HepG2 (cell line): ENCODE measurements at regions not wholly inside any gene's neighbourhood (a gene's known extent, or its start where the extent isn't known, plus 50 kb on each side); places are given as distances from the start of the nearest gene placed in this dataset.

ENCODE experiments used
- ATAC-seq: fragments of 200-7000 bp; cut with Tn5 transposase; 3 replicates; pipeline ENCODE4 v1.9.1; 2020; ENCODE audit warnings: mild to moderate bottlenecking, moderate library complexity
- BruUV-seq: library from RNA; stranded (reverse); fragments of 400-500 nt; replicated peaks from 2 replicates; lab custom pipeline; 2021; lab: Mats Ljungman, UMichigan
- CTCF ChIA-PET: fragments of 300-600 bp; formaldehyde crosslinking; extraction: SDS; loops from one replicate; lab custom pipeline; 2021; ENCODE audit warnings: low total read pairs, inconsistent platforms, low intra/inter-chr PET ratio; lab: Yijun Ruan, JAX
- POLR2A ChIA-PET: fragments of 350-600 bp; sonication (Branson Sonifier 250); formaldehyde crosslinking; loops from one replicate; lab custom pipeline; 2020; ENCODE audit warnings: antibody characterized with exemption, inconsistent platforms; lab: Yijun Ruan, JAX
- DNase-seq: peaks from one replicate; pipeline ENCODE4 v3.0.0-alpha.2; 2015; ENCODE audit warnings: low spot score
- FAIRE-seq: peaks from 3 replicates; lab custom pipeline; 2011; peaks lifted over from hg19 to GRCh38; lab: Jason Lieb, UNC
- H2AFZ ChIP-seq: one replicate; pipeline ENCODE4 v1.6.1; 2011; ENCODE audit warnings: low read length, inconsistent platforms
- H3K27ac ChIP-seq: fragments of 300-600 bp; 3 replicates; pipeline ENCODE4 v1.8.0; 2011; ENCODE audit warnings: mixed run types, mild to moderate bottlenecking, mixed read lengths, low read length, inconsistent platforms; ENCODE audit not compliant: insufficient read depth; ENCODE audit errors: extremely low read length
- H3K27me3 ChIP-seq, 2 experiments: fragments of 200-600 bp in 1 of 2; 2 replicates in 1 of 2; 3 replicates in 1 of 2; pipeline versions ENCODE4 v1.6.0 to v1.8.0; 2011; ENCODE audit warnings: low read length in 2 of 2, mild to moderate bottlenecking in 2 of 2, moderate library complexity in 2 of 2, inconsistent platforms in 1 of 2; ENCODE audit not compliant: insufficient read depth in 2 of 2, control insufficient read depth in 1 of 2
- H3K36me3 ChIP-seq, 2 experiments: fragments of 200-600 bp in 1 of 2; replicated peaks in 1 of 2; 2 replicates in 1 of 2; 3 replicates in 1 of 2; pipeline versions ENCODE4 v1.5.1 to v1.8.0; 2011; ENCODE audit warnings: low read length in 2 of 2, inconsistent platforms in 1 of 2; ENCODE audit not compliant: insufficient read depth in 2 of 2, control insufficient read depth in 1 of 2
- H3K4me1 ChIP-seq: 2 replicates; pipeline ENCODE4 v1.5.1; 2012; ENCODE audit warnings: low read length, inconsistent platforms; ENCODE audit not compliant: insufficient read depth
- H3K4me2 ChIP-seq: 2 replicates; pipeline ENCODE4 v1.6.0; 2011; ENCODE audit warnings: low read depth, low read length, inconsistent platforms
- H3K4me3 ChIP-seq, 3 experiments: fragments of 200-600 bp in 1 of 3; sonication (generic), shearing (Covaris generic) in 1 of 3; replicated peaks in 1 of 3; 2 replicates each; pipeline ENCODE4 v1.5.1; 2011 to 2016; ENCODE audit warnings: low read length in 3 of 3, inconsistent platforms in 2 of 3, low read depth in 2 of 3, mild to moderate bottlenecking in 2 of 3, control low read depth in 1 of 3, mixed read lengths in 1 of 3; ENCODE audit not compliant: insufficient read depth in 1 of 3
- H3K79me2 ChIP-seq: one replicate; pipeline ENCODE4 v1.6.1; 2011; ENCODE audit warnings: low read length, inconsistent platforms; ENCODE audit not compliant: insufficient read depth
- H3K9ac ChIP-seq: 2 replicates; pipeline ENCODE4 v1.6.0; 2011; ENCODE audit warnings: mild to moderate bottlenecking, low read depth, low read length, inconsistent platforms; ENCODE audit not compliant: insufficient read depth
- H3K9me3 ChIP-seq: 2 replicates; pipeline ENCODE4 v1.5.1; 2012; ENCODE audit warnings: mild to moderate bottlenecking, low read length
- H4K20me1 ChIP-seq: 2 replicates; pipeline ENCODE4 v1.6.0; 2011; ENCODE audit warnings: inconsistent platforms, mild to moderate bottlenecking, low read length, moderate library complexity; ENCODE audit not compliant: insufficient read depth
- CBX5 ChIP-seq: sonication (generic); formaldehyde crosslinking; IDR thresholded peaks from 2 replicates; pipeline ENCODE4 v1.4.0; 2020; ENCODE audit warnings: missing genetic modification reagents, borderline replicate concordance
- FUBP1 ChIP-seq: sonication (generic); formaldehyde crosslinking; IDR thresholded peaks from 2 replicates; pipeline ENCODE4 v1.5.1; 2020; ENCODE audit warnings: missing genetic modification reagents, mild to moderate bottlenecking, borderline replicate concordance
- GABPA ChIP-seq, 2 experiments: IDR thresholded peaks; 2 replicates each; pipeline ENCODE4 v1.6.1; 2011 to 2016; ENCODE audit warnings: low read depth in 2 of 2, low read length in 1 of 2, missing biosample characterization in 1 of 2, missing genetic modification characterization in 1 of 2
- HES4 ChIP-seq: sonication (generic); formaldehyde crosslinking; IDR thresholded peaks from 2 replicates; pipeline ENCODE4 v1.9.0; 2021; ENCODE audit warnings: mild to moderate bottlenecking, missing genetic modification reagents, borderline replicate concordance
- MXD3 ChIP-seq: IDR thresholded peaks from 2 replicates; pipeline ENCODE4 v1.6.1; 2016; ENCODE audit warnings: mild to moderate bottlenecking, missing biosample characterization, missing genetic modification reagents
- RORA ChIP-seq: sonication (generic); formaldehyde crosslinking; IDR thresholded peaks from 2 replicates; pipeline ENCODE4 v1.5.0; 2020; ENCODE audit warnings: mild to moderate bottlenecking, missing genetic modification reagents, moderate library complexity
- STAG1 ChIP-seq: sonication (generic); formaldehyde crosslinking; IDR thresholded peaks from 2 replicates; pipeline ENCODE4 v1.4.0; 2020; ENCODE audit warnings: missing genetic modification reagents
- TAF15 ChIP-seq: fragments of 200-400 bp; formaldehyde crosslinking; IDR thresholded peaks from one replicate; pipeline ENCODE4 v1.6.1; 2018; ENCODE audit warnings: mild to moderate bottlenecking, low read depth, low read length; ENCODE audit not compliant: poor library complexity, severe bottlenecking
- ZNF382 ChIP-seq: sonication (generic); formaldehyde crosslinking; IDR thresholded peaks from 2 replicates; pipeline ENCODE4 v1.5.0; 2020; ENCODE audit warnings: missing genetic modification reagents, mild to moderate bottlenecking, borderline replicate concordance
- ZNF644 ChIP-seq: IDR thresholded peaks from 2 replicates; pipeline ENCODE4 v1.6.1; 2016; ENCODE audit warnings: low read depth
- ZNF782 ChIP-seq: sonication (generic); formaldehyde crosslinking; IDR thresholded peaks from 2 replicates; pipeline ENCODE4 v1.4.0; 2020; ENCODE audit warnings: missing genetic modification reagents, mild to moderate bottlenecking, borderline replicate concordance
- WGBS: methylation state at CpG from one replicate; pipeline ENCODE4 v1.1.6; 2017; ENCODE audit warnings: low lambda C conversion rate; 5-methylcytosine and 5-hydroxymethylcytosine counted together
- in situ Hi-C: cut with HindIII; loops from 2 replicates; pipeline ENCODE4 v1.10.0; 2017; ENCODE audit warnings: low pct_unique_long_range_greater_than_20kb; ENCODE audit not compliant: extremely low pct_ligation_motif_present
- intact Hi-C: fragments of 100-400 bp; cut with micrococcal nuclease; formaldehyde crosslinking; loops from one replicate; pipeline ENCODE4 v1.10.0; 2022; ENCODE audit not compliant: unreplicated experiment
- TF ChIP-seq, protein P1 (sequence below): sonication (generic); formaldehyde crosslinking; IDR thresholded peaks from 2 replicates; pipeline ENCODE4 v1.4.0; 2020; ENCODE audit warnings: mild to moderate bottlenecking, missing genetic modification reagents

DNA sequence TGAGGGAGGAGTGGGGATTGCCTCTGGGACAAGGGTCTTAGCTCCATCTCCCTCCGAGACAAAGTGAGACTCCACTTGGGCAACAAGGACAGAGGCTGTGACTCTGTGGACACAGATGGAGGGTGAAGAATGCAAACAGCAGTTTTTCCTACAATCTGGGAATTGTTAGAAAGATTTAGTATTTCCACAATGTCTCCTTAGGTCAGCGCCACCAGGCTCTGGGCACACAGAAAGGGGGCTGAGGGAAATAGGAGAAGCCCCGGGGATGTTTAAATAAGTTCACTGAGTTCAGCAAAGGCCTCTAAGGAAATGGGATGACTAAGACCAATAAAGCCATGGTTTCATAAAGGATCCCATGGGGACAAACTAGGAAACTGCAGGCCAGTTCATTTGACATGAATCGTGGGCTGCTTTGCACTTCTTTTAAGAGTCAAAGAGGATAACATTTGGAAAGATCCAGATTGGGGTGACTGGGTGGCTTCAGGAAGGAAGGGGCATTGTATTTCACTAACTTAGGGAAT is 219.8 kb upstream of the GLI3 start:
- no peak for FAIRE-seq
- H4K20me1 ChIP-seq = no peaks in the 10 kb centered on the region
- H3K4me2 ChIP-seq = no peak overlapping the region
- H3K36me3 ChIP-seq = no peaks in the 10 kb centered on the region
- BruUV-seq = no TSS peak
- 2% methylated on average over 4 of the region's 4 CpGs for WGBS
- no peak overlapping the region for H3K27ac ChIP-seq
- TF ChIP-seq ZNF644 (CRISPR knock-in tag) (no peak), RORA (no peak)
- TF ChIP-seq, protein P1, sequence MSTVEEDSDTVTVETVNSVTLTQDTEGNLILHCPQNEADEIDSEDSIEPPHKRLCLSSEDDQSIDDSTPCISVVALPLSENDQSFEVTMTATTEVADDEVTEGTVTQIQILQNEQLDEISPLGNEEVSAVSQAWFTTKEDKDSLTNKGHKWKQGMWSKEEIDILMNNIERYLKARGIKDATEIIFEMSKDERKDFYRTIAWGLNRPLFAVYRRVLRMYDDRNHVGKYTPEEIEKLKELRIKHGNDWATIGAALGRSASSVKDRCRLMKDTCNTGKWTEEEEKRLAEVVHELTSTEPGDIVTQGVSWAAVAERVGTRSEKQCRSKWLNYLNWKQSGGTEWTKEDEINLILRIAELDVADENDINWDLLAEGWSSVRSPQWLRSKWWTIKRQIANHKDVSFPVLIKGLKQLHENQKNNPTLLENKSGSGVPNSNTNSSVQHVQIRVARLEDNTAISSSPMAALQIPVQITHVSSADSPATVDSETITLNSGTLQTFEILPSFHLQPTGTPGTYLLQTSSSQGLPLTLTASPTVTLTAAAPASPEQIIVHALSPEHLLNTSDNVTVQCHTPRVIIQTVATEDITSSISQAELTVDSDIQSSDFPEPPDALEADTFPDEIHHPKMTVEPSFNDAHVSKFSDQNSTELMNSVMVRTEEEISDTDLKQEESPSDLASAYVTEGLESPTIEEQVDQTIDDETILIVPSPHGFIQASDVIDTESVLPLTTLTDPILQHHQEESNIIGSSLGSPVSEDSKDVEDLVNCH = no peak
- in situ Hi-C loops = no loop called here
- ChIA-PET POLR2A (no interaction called here), CTCF (no interaction called here)
- H3K9ac ChIP-seq = no peak overlapping the region
- ATAC-seq = no peak
- H3K79me2 ChIP-seq = no peaks in the 10 kb centered on the region
- intact Hi-C loops = no loop called here
- H3K9me3 ChIP-seq = no peaks in the 10 kb centered on the region
- no peaks in the 10 kb centered on the region for H3K4me1 ChIP-seq
- H2AFZ ChIP-seq = no peak overlapping the region
- H3K27me3 ChIP-seq = no peaks in the 10 kb centered on the region; a peak in 2 of 5 replicates
- H3K4me3 ChIP-seq = no peak overlapping the region
- no peak for DNase-seq

DNA sequence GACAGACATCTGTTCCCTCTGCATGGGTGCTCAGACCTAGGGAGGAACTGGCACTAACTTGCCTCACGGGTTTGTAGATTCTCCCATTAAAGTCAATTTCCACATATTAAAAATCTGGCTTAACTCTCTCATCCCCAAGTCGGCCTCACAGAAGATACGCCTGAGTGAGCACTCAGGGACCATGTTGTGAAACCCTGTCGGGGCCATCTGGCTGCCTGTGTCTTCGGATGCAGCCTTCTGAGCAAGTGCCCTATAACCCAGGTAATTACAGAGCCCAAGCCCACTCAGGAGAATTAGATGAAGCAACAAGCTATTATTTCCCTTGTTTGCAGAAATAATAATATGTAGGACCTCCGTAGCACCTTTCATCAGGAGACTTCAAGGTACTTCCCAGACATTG is 219.3 kb upstream of the GLI3 start:
- intact Hi-C loops (no loop called here), in situ Hi-C loops (no loop called here)
- Histone ChIP-seq H4K20me1 (no peaks in the 10 kb centered on the region), H3K4me3 (no peak overlapping the region), H3K9me3 (no peaks in the 10 kb centered on the region), H2AFZ (no peak overlapping the region), H3K36me3 (no peaks in the 10 kb centered on the region), H3K4me1 (no peaks in the 10 kb centered on the region), H3K4me2 (no peak overlapping the region), H3K27ac (no peak overlapping the region), H3K27me3 (no peaks in the 10 kb centered on the region; a peak in 2 of 5 replicates), H3K9ac (no peak overlapping the region), H3K79me2 (no peaks in the 10 kb centered on the region)
- TF ChIP-seq MXD3 (CRISPR knock-in tag) = no peak
- TF ChIP-seq GABPA (IDR thresholded peaks at IDR 0.05; ENCODE audit: low read depth, low read length) = no peak
- no peak for TF ChIP-seq GABPA (CRISPR knock-in tag; IDR thresholded peaks at IDR 0.05; ENCODE audit: low read depth)
- no peak for TF ChIP-seq ZNF382
- TF ChIP-seq HES4 (CRISPR knock-in tag) = no peak
- no peak for TF ChIP-seq STAG1 (CRISPR knock-in tag)
- TF ChIP-seq ZNF782 (CRISPR knock-in tag) = no peak
- TF ChIP-seq FUBP1 = no peak
- TF ChIP-seq TAF15 = no peak
- no peak for TF ChIP-seq CBX5 (CRISPR knock-in tag)
- ATAC-seq (no peak), DNase-seq (no peak), FAIRE-seq (no peak)
- BruUV-seq = no TSS peak
- CTCF ChIA-PET = no interaction called here
- POLR2A ChIA-PET = no interaction called here
- 8% methylated on average over 6 of the region's 6 CpGs for WGBS
